ENCODE measurements at regions not wholly inside any gene's neighbourhood (a gene's known extent, or its start where the extent isn't known, plus 50 kb on each side); places are given as distances from the start of the nearest gene placed in this dataset.
"Not testable (repeated sequence)": the region's sequence is repeated elsewhere in the genome, so short reads cannot be mapped to it uniquely, and the experiment has no call there.

GRCh38 chr3:110686701-110687100 is 384.9 kb upstream of the NECTIN3 start:
- Histone ChIP-seq H3K4me3 (ENCODE audit: low read depth, low read length) (no peak overlapping the region), H3K9me3 (ENCODE audit: control insufficient read depth, insufficient read depth, low read length) (no peaks in the 10 kb centered on the region), H3K27ac (ENCODE audit: low read depth, low read length) (no peak overlapping the region), H3K27me3 (ENCODE audit: control insufficient read depth, insufficient read depth, low read length) (no peaks in the 10 kb centered on the region)
- CTCF ChIA-PET: no interaction called here
- no peak for DNase-seq (ENCODE audit: low read depth, low spot score)
- no peak for TF ChIP-seq CTCF (IDR thresholded peaks at IDR 0.05; ENCODE audit: low read depth, low read length)
- POLR2A ChIA-PET: no interaction called here

GRCh38 chr3:110687138-110687537 is 384.5 kb upstream of the NECTIN3 start:
- H3K27me3 ChIP-seq (ENCODE audit: control insufficient read depth, insufficient read depth, low read length): no peaks in the 10 kb centered on the region
- no peak overlapping the region for H3K4me3 ChIP-seq (ENCODE audit: low read depth, low read length)
- no peak overlapping the region for H3K27ac ChIP-seq (ENCODE audit: low read depth, low read length)
- no peak for DNase-seq (ENCODE audit: low read depth, low spot score)
- ChIA-PET POLR2A (no interaction called here), CTCF (no interaction called here)
- no peaks in the 10 kb centered on the region for H3K9me3 ChIP-seq (ENCODE audit: control insufficient read depth, insufficient read depth, low read length)
- no peak for TF ChIP-seq CTCF (IDR thresholded peaks at IDR 0.05; ENCODE audit: low read depth, low read length)

- Histone ChIP-seq H3K27ac (ENCODE audit: low read depth, low read length) (no peak overlapping the region), H3K9me3 (ENCODE audit: control insufficient read depth, insufficient read depth, low read length) (no peaks in the 10 kb centered on the region; the same call in 1 of the 2 replicates), H3K27me3 (ENCODE audit: control insufficient read depth, insufficient read depth, low read length) (no peaks in the 10 kb centered on the region), H3K4me3 (ENCODE audit: low read depth, low read length) (no peak overlapping the region)
- TF ChIP-seq CTCF (IDR thresholded peaks at IDR 0.05; ENCODE audit: low read depth, low read length): no peak
- DNase-seq (ENCODE audit: low read depth, low spot score): no peak
- ChIA-PET POLR2A (no interaction called here), CTCF (no interaction called here)
Observed at GRCh38 chr3:110697961-110698360, 373.7 kb upstream of the NECTIN3 start.

- POLR2A ChIA-PET; CTCF ChIA-PET; DNase-seq (ENCODE audit: low read depth, low spot score); H3K9me3 ChIP-seq (ENCODE audit: control insufficient read depth, insufficient read depth, low read length); H3K4me3 ChIP-seq (ENCODE audit: low read depth, low read length); H3K27me3 ChIP-seq (ENCODE audit: control insufficient read depth, insufficient read depth, low read length); H3K27ac ChIP-seq (ENCODE audit: low read depth, low read length): not testable (repeated sequence)
Observed at GRCh38 chr3:110704332-110704731, 367.3 kb upstream of the NECTIN3 start.

- no peaks in the 10 kb centered on the region for H3K9me3 ChIP-seq (ENCODE audit: control insufficient read depth, insufficient read depth, low read length)
- no peak for TF ChIP-seq CTCF (IDR thresholded peaks at IDR 0.05; ENCODE audit: low read depth, low read length)
- no peaks in the 10 kb centered on the region for H3K27me3 ChIP-seq (ENCODE audit: control insufficient read depth, insufficient read depth, low read length)
- CTCF ChIA-PET: no interaction called here
- DNase-seq (ENCODE audit: low read depth, low spot score): no peak
- POLR2A ChIA-PET: no interaction called here
- H3K4me3 ChIP-seq (ENCODE audit: low read depth, low read length): no peak overlapping the region
- no peak overlapping the region for H3K27ac ChIP-seq (ENCODE audit: low read depth, low read length)
Observed at GRCh38 chr3:110708156-110708555, 363.5 kb upstream of the NECTIN3 start.

GRCh38 chr3:110710156-110710555 is 361.5 kb upstream of the NECTIN3 start:
- no peak overlapping the region for H3K4me3 ChIP-seq (ENCODE audit: low read depth, low read length)
- CTCF ChIA-PET: no interaction called here
- no peak overlapping the region for H3K27ac ChIP-seq (ENCODE audit: low read depth, low read length)
- H3K27me3 ChIP-seq (ENCODE audit: control insufficient read depth, insufficient read depth, low read length): no peaks in the 10 kb centered on the region
- no peak for DNase-seq (ENCODE audit: low read depth, low spot score)
- POLR2A ChIA-PET: no interaction called here
- H3K9me3 ChIP-seq (ENCODE audit: control insufficient read depth, insufficient read depth, low read length): no peaks in the 10 kb centered on the region
- no peak for TF ChIP-seq CTCF (IDR thresholded peaks at IDR 0.05; ENCODE audit: low read depth, low read length)

All from AG04450 (cell line).